Natural killer cell treated with Interleukin-12 subunit alpha and Interleukin-12 subunit beta and Interleukin-15 and Interleukin-18, amount 100 ng/mL, for 72 hours (primary cell): ENCODE measurements at regions not wholly inside any gene's neighbourhood (a gene's known extent, or its start where the extent isn't known, plus 50 kb on each side); places are given as distances from the start of the nearest gene placed in this dataset.

Source experiments
- ATAC-seq, 2 donors: fragments of 150-1000 bp; cut with Tn5 transposase in 1 of 2; sonication (Bioruptor Pico), chemical (Tn5 transposase) in 1 of 2; 2 replicates each; pipeline ENCODE4 v1.10.0; 2021
- DNase-seq: peaks from one replicate; pipeline ENCODE4 v3.0.0; 2022; ENCODE audit warnings: low spot score
- H3K27ac Mint-ChIP-seq, 2 donors: 1 replicate in 1 of 2; 2 replicates in 1 of 2; pipeline ENCODE4 v1.8.0; 2022; ENCODE audit warnings: mixed read lengths in 2 of 2, mild to moderate bottlenecking in 1 of 2, moderate library complexity in 1 of 2
- H3K27me3 Mint-ChIP-seq, 2 donors: 1 replicate in 1 of 2; 2 replicates in 1 of 2; pipeline ENCODE4 v1.8.0; 2022; ENCODE audit warnings: mixed read lengths in 2 of 2
- H3K36me3 Mint-ChIP-seq: one replicate; pipeline ENCODE4 v1.8.0; 2022; ENCODE audit warnings: mixed read lengths
- H3K4me1 Mint-ChIP-seq, 2 donors: 1 replicate in 1 of 2; 2 replicates in 1 of 2; pipeline ENCODE4 v1.8.0; 2022; ENCODE audit warnings: low read depth in 2 of 2, mixed read lengths in 2 of 2, mild to moderate bottlenecking in 1 of 2
- H3K4me3 Mint-ChIP-seq: one replicate; pipeline ENCODE4 v1.8.0; 2022; ENCODE audit warnings: mixed read lengths
- H3K9me3 Mint-ChIP-seq: 2 replicates; pipeline ENCODE4 v1.8.0; 2022; ENCODE audit warnings: mixed read lengths

DNA sequence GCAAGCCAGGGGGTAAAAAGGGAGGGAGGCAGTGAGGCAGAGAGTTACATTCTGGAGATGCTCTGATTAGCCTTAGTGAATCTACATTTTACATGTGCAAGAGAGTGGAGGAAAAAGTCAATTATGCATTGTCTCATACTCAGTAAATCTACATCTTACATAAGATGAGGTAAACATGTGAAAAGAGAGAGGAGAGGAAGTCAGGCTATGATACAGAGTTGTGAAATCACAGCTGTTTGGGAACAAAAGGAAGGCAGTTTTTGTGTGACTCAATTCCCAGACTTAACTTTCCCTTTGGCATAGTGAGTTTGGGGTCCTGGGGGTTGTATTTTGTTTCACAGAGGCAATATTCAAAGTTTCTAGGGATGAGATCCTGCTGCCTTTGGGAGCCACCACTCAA, 67.8 kb downstream of the GP2 start:
- ATAC-seq (no peak), DNase-seq (no peak)
- Mint-ChIP-seq H3K9me3 (no peaks in the 10 kb centered on the region), H3K36me3 (no peaks in the 10 kb centered on the region), H3K27ac (no peak overlapping the region), H3K4me1 (peaks cover 0 to 6% of the 10 kb centered on the region in 2 donors), H3K27me3 (peaks cover 4 to 7% of the 10 kb centered on the region in 2 donors), H3K4me3 (no peak overlapping the region)

DNA sequence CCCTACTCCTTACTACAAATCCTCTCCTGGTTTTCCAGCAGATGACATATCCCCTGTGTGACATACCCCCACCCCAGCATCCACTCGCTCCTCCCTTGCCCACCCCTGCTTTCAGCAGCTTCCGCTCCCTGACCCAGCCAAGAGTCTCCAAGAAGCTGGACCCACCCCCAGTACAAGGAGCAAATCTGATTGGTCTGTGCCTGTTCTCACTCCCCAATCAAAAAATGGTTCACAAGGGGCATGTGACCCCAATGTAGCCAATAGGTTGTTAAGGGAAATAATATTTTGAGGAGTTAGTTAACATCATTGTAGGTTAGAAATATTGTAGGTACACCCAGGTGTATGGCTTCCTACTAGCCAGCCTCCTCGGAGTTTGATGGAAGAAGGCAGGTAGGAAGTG, 70.1 kb downstream of the GP2 start:
- ATAC-seq: no peak
- peaks cover 0 to 22% of the 10 kb centered on the region in 2 donors for H3K27me3 Mint-ChIP-seq
- no peak overlapping the region for H3K27ac Mint-ChIP-seq
- no peak overlapping the region for H3K4me3 Mint-ChIP-seq
- H3K36me3 Mint-ChIP-seq: no peaks in the 10 kb centered on the region
- no peaks in the 10 kb centered on the region for H3K9me3 Mint-ChIP-seq
- DNase-seq: no peak
- H3K4me1 Mint-ChIP-seq: peaks cover 0 to 6% of the 10 kb centered on the region in 2 donors

DNA sequence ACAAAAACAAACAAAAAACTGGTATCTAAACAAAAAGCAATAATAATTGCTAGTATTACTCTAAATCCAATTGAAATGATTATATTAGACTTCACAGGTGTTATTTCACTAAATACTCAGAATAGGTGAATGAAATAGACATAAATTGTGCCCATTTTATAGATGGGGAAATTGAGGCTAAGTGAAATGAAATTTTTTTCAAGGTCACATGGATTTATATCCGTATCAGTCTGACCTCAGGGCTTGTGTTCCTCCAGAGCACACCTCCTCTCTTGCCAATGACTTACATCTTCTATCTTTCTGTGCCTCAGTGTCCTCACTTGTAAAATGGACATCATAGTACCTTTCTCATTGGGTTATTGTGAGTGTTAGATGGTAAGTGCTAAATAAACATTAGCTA, 72.3 kb downstream of the GP2 start:
- no peak overlapping the region for H3K27ac Mint-ChIP-seq
- DNase-seq: no peak

DNA sequence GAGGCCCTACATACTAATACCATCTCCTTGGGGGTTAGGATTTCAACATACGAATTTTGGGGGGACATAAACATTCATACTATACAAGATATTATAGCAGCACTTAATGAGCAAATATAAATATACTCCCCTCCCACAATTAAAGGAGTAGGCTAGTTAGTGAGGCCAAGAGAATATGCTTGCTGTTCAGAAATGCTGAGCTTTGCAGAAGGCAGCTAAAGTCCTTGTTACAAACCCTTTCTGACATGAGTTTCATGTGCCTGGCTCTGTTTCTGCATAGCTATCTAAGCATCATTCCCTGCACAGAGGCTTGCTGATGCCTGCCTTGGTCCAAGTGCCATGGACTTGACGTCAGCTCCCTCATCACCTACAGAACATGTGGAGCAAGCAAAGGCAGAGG, 73.5 kb downstream of the GP2 start:
- no peaks in the 10 kb centered on the region for H3K9me3 Mint-ChIP-seq

More for the DNA sequence above, 72.3 kb downstream of the GP2 start:
- H3K36me3 Mint-ChIP-seq: no peaks in the 10 kb centered on the region
- H3K4me1 Mint-ChIP-seq: no peaks in the 10 kb centered on the region
- H3K27me3 Mint-ChIP-seq: peaks cover 4 to 23% of the 10 kb centered on the region in 2 donors
- no peak overlapping the region for H3K4me3 Mint-ChIP-seq
- no peak for ATAC-seq
- no peaks in the 10 kb centered on the region for H3K9me3 Mint-ChIP-seq

DNA sequence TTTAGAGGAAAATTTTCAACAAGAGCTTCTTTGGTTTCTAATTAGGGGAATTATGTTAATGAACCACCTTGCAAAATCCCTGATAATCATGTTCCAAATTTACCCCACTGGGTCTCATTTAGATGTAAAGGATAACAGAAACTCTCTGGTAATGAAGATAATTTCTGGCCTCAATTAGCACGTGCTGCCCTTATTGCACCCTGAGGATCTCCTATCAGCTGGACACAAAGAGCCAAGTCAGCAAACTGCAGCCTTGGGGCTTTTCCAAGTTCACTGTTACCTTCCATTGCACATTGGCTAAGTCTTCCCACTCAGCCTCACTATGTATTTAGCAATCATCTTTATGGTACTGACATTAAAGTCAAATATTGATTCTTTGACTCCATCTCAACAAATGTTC, 78.1 kb downstream of the GP2 start:
- Mint-ChIP-seq H3K27me3 (peaks cover 9 to 25% of the 10 kb centered on the region in 2 donors), H3K4me1 (peaks cover 0 to 3% of the 10 kb centered on the region in 2 donors), H3K27ac (no peak overlapping the region), H3K36me3 (no peaks in the 10 kb centered on the region), H3K9me3 (no peaks in the 10 kb centered on the region), H3K4me3 (no peak overlapping the region)
- DNase-seq: no peak
- ATAC-seq: no peak

More for the DNA sequence above, 73.5 kb downstream of the GP2 start:
- H3K4me1 Mint-ChIP-seq: no peaks in the 10 kb centered on the region
- H3K27ac Mint-ChIP-seq: no peak overlapping the region
- no peaks in the 10 kb centered on the region for H3K36me3 Mint-ChIP-seq
- peaks cover 4 to 23% of the 10 kb centered on the region in 2 donors for H3K27me3 Mint-ChIP-seq
- no peak overlapping the region for H3K4me3 Mint-ChIP-seq
- no peak for DNase-seq
- no peak for ATAC-seq

DNA sequence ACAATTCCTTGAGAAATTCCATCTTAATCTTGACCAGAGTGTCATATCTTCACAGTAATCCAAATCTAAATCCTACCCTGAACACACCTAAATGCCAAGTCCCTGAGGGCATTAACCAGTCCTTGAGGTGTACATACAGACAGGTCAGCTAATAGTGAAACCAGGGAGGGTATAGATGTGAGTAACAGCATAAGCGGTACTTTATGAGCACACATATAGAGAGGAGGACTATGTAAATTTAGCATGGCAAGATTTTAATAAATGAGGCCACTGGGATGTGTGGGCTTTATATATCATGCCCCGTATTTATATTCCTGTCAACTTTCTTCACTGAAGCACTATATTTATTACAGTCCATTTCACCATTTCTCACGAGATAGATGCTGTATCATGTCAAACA, 80.2 kb downstream of the GP2 start:
- no peaks in the 10 kb centered on the region for H3K36me3 Mint-ChIP-seq
- DNase-seq (no peak), ATAC-seq (no peak)
- H3K27ac Mint-ChIP-seq: no peak overlapping the region
- H3K27me3 Mint-ChIP-seq: peaks cover 9 to 16% of the 10 kb centered on the region in 2 donors
- peaks cover 0 to 4% of the 10 kb centered on the region in 2 donors for H3K4me1 Mint-ChIP-seq
- no peak overlapping the region for H3K4me3 Mint-ChIP-seq
- no peaks in the 10 kb centered on the region for H3K9me3 Mint-ChIP-seq

DNA sequence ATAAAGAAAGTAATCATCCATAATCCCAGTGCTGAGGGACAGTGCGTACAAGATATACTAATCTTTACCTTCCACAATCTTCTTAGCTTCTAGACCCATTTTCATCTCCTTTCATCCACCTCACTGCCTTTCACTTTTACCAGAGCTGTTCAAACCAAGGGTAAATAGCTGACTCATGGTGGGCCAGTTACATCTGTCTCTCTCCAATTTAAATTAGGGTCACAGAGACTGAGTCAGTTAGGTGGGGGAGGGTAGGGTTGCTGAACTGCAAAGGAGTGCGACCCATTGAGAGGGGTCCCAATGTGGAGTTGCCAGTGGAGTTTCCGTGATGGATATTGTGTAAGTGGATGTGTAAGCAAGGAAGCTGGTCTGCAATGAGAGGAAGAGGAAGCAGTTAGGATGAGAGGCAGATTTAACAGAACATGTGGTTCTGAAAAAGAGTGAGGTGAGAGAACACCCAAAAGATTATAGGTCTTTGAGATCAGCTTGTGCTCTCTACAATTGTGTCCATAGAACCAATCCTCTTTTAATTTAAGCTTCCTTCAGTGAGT, 83.5 kb downstream of the GP2 start:
- peaks cover 5 to 26% of the 10 kb centered on the region in 2 donors for H3K27me3 Mint-ChIP-seq
- no peak overlapping the region for H3K27ac Mint-ChIP-seq
- H3K4me1 Mint-ChIP-seq: peaks cover 0 to 4% of the 10 kb centered on the region in 2 donors
- no peaks in the 10 kb centered on the region for H3K9me3 Mint-ChIP-seq
- no peak for DNase-seq
- H3K36me3 Mint-ChIP-seq: no peaks in the 10 kb centered on the region
- no peak overlapping the region for H3K4me3 Mint-ChIP-seq
- ATAC-seq: no peak

DNA sequence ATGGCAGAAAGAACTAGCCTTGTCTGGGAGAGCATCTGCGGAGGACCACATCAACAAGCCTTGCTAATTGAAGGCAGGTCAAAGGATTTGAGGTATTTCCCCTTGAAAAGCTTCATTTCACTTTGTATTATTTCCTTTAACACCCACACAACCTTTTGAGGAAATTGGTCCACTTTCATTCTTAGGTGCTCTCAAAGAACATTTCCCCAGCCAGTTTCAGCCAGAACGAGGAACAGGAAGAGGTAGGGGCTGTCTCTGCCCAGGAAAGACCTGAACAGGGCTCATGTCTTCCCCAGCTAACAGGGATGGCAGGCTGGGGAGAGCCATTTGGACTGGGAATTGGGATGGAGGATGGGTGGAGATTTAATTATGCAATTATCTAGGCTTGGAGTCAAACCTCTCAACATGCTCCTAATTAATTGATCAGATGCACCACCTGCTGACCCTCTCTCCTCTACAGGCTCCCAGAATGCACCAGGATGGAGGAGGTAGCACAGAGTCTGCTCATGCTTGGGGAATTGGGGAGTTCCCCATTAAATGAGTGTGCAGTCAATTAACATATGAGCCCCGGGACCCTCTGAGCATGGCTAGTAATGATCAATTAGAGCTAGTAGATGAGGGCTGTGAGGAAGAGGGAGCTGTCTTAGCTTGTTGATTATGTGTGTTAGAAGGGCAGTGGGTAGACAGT, 84.6 kb downstream of the GP2 start:
- H3K36me3 Mint-ChIP-seq: no peaks in the 10 kb centered on the region
- no peak for ATAC-seq
- H3K4me1 Mint-ChIP-seq: peaks cover 0 to 4% of the 10 kb centered on the region in 2 donors
- peaks cover 5 to 26% of the 10 kb centered on the region in 2 donors for H3K27me3 Mint-ChIP-seq
- no peak overlapping the region for H3K27ac Mint-ChIP-seq
- H3K4me3 Mint-ChIP-seq: no peak overlapping the region
- no peak for DNase-seq
- no peaks in the 10 kb centered on the region for H3K9me3 Mint-ChIP-seq

DNA sequence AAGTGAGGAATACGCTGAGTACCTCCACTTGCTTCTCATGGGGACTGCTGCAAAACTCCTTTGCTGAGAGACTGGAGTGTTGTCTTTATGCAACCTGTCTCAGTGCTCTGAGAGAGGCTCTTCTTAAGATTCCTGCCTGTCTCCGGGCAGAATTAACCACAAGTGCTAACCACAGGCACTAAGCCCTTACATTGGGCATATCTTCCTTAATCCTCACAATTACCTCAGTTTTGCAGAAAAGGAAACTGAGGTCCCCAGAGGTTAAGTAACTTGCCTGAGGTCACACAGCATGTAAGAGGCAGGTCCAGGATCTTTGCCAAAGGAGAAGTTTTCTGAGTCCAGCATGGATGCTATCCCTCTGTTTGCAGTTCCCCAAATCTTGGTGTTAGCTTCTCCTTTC, 86.0 kb downstream of the GP2 start:
- Mint-ChIP-seq H3K27me3 (peaks cover 7 to 26% of the 10 kb centered on the region in 2 donors), H3K27ac (no peak overlapping the region), H3K36me3 (no peaks in the 10 kb centered on the region), H3K4me3 (no peak overlapping the region), H3K4me1 (peaks cover 0 to 4% of the 10 kb centered on the region in 2 donors), H3K9me3 (no peaks in the 10 kb centered on the region)
- ATAC-seq (no peak), DNase-seq (no peak)

DNA sequence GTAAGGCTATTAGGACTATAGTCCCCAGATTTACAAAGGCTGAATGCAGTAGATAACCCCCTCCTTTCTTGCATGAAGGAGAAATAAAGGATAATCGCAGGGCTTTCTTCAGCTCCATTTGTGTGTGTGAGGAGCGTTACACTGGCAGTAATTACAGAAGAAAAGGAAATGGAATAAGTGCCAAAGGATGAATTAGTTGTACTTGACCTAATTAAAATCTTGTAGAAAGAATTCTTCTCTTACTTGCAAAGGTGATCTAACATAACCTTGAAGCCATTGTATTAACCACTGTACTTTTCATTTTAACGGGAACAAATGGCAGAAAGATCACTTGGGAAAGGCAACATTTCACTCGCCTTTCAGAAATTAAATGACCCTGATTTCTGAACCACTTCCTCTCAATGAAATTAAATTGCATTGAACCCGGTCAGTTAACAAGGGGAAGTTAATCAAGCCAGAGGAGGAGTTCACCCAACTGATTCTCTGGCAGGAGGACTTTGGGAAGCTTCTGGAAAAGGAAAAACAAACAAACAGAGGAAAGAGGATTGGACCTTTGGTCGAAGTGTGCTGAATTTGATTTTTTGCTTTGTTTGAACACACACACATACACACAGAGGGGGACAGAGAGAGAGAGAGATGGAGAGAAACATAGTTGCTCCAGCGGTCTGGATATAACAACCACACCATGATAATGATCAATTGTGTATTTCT, 90.6 kb downstream of the GP2 start:
- no peaks in the 10 kb centered on the region for H3K4me1 Mint-ChIP-seq
- H3K4me3 Mint-ChIP-seq: no peak overlapping the region
- peaks cover 2 to 10% of the 10 kb centered on the region in 2 donors for H3K27me3 Mint-ChIP-seq
- ATAC-seq: no peak
- no peak overlapping the region for H3K27ac Mint-ChIP-seq
- DNase-seq: no peak
- H3K36me3 Mint-ChIP-seq: no peaks in the 10 kb centered on the region
- no peaks in the 10 kb centered on the region for H3K9me3 Mint-ChIP-seq

DNA sequence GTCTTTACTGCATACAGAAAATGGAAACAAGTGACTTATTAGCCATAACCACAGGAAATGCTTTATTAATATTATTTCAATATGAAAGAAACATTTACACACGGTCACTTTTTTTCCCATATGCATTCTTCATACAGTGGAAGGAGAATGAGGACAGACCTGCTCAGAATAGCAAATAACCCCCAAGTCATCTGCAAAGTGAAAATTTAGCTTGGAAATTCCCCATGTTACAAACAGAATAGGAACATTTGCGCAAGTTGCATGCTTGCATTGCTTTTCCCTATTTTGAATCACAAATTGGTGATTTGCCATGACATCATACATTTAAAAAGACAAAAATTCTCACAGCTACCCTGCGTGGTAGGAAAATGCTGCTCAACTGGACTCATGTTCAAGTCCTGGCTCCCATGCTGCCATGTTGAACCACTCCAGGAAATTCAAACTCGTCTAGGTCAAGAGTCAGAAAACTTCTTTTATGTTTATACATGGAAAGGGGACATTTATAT, 102.0 kb downstream of the GP2 start:
- no peaks in the 10 kb centered on the region for H3K9me3 Mint-ChIP-seq
- H3K36me3 Mint-ChIP-seq: no peaks in the 10 kb centered on the region
- ATAC-seq (no peak), DNase-seq (no peak)
- no peaks in the 10 kb centered on the region for H3K4me1 Mint-ChIP-seq
- no peak overlapping the region for H3K27ac Mint-ChIP-seq
- H3K4me3 Mint-ChIP-seq: no peak overlapping the region
- H3K27me3 Mint-ChIP-seq: peaks cover 10 to 25% of the 10 kb centered on the region in 2 donors

DNA sequence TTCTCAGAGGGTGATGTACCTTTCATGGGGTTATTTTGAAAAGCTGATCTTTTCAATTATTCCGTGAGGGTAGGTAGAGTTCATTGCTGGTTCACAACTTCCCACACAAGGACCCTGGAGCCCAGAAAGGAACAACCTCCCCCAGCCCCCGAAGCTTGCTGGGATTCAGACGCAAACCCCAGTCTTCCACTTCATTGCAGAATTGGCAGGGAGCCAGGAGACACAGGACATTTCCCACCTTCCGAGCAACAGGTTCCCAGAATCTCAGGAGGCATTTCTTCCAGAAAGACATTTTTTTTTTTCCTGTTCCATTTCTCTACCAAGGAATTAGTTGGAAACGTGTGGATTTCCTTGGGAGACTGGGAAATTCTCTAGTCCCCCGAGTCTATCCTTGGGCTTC, 106.1 kb downstream of the GP2 start:
- H3K36me3 Mint-ChIP-seq: no peaks in the 10 kb centered on the region
- peaks cover 9 to 16% of the 10 kb centered on the region in 2 donors for H3K27me3 Mint-ChIP-seq
- no peaks in the 10 kb centered on the region for H3K4me1 Mint-ChIP-seq
- ATAC-seq (no peak), DNase-seq (no peak)
- H3K27ac Mint-ChIP-seq: no peak overlapping the region
- no peak overlapping the region for H3K4me3 Mint-ChIP-seq
- peaks cover 3% of the 10 kb centered on the region for H3K9me3 Mint-ChIP-seq

DNA sequence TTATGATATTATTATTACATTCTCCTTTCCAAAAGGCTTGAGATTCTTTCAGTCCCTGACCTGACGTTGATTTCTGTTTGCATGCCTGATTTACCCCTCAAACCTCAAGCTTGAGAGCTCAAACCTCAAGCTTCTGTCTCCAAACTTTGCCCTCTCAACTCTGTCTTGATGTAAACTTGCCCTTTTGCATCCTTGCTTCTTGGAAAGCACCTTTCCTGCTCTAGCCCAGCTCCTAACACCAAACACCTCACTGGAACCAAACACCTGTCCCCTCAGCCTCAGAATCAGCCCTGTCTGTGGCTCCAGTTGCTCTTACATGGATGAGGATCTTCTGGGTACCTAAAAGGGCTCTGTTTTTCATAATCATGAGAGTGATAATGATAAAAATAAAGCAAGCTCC, 109.2 kb downstream of the GP2 start:
- Mint-ChIP-seq H3K36me3 (no peaks in the 10 kb centered on the region), H3K4me3 (no peak overlapping the region), H3K27ac (no peak overlapping the region), H3K9me3 (peaks cover 9% of the 10 kb centered on the region), H3K4me1 (no peaks in the 10 kb centered on the region), H3K27me3 (peaks cover 14 to 16% of the 10 kb centered on the region in 2 donors)
- DNase-seq (no peak), ATAC-seq (no peak)

DNA sequence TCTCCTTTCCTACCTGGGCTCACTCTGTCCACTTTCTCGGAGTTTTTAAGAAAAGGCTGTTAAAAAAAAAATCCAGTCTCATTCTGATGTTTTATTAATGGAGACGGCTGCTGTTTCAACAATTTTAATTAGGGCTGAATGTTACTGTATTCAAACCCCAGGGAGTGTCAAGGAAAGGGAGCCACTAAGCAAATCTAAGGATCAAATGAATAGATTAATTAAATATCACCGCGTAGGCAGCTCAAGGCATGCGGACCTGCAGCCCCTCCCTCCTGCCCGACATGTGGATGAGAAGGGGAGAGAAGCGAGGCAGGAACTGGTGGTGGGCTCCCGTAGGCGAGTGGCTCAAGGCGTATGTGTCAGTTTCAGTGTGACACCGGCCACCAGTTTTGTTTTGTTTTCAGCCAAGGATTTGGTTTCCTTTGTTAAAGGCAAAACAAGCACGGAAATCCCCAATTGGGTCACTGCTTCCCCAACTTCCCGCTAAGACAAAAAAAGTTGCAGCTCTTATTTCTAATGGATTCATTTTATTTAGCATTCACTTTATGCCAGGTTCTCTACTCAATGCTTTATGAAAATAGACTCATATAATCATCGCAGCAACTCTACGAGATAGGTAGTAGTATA, 110.6 kb downstream of the GP2 start:
- no peak for DNase-seq
- ATAC-seq: peak in 1 of 2 donors; percentile 48
- Mint-ChIP-seq H3K27ac (no peak overlapping the region), H3K4me3 (no peak overlapping the region), H3K27me3 (peaks cover 4 to 11% of the 10 kb centered on the region in 2 donors), H3K9me3 (peaks cover 9% of the 10 kb centered on the region), H3K4me1 (no peaks in the 10 kb centered on the region), H3K36me3 (no peaks in the 10 kb centered on the region)
